ENCODE measurements at regions not wholly inside any gene's neighbourhood (a gene's known extent, or its start where the extent isn't known, plus 50 kb on each side); places are given as distances from the start of the nearest gene placed in this dataset.

GRCh38 chr2:238963161-238963970 is 115.5 kb downstream of the TWIST2 start:
- peak; percentile 69 for DNase-seq (ENCODE audit: low spot score)

- no peak for DNase-seq (ENCODE audit: low spot score)
Measured at GRCh38 chr2:238963971-238964328, 116.1 kb downstream of the TWIST2 start.

GRCh38 chr2:238964544-238965067 is 116.7 kb downstream of the TWIST2 start:
- DNase-seq (ENCODE audit: low spot score) = no peak

GRCh38 chr2:238965371-238966071 is 117.6 kb downstream of the TWIST2 start:
- DNase-seq (ENCODE audit: low spot score) = no peak

DNA sequence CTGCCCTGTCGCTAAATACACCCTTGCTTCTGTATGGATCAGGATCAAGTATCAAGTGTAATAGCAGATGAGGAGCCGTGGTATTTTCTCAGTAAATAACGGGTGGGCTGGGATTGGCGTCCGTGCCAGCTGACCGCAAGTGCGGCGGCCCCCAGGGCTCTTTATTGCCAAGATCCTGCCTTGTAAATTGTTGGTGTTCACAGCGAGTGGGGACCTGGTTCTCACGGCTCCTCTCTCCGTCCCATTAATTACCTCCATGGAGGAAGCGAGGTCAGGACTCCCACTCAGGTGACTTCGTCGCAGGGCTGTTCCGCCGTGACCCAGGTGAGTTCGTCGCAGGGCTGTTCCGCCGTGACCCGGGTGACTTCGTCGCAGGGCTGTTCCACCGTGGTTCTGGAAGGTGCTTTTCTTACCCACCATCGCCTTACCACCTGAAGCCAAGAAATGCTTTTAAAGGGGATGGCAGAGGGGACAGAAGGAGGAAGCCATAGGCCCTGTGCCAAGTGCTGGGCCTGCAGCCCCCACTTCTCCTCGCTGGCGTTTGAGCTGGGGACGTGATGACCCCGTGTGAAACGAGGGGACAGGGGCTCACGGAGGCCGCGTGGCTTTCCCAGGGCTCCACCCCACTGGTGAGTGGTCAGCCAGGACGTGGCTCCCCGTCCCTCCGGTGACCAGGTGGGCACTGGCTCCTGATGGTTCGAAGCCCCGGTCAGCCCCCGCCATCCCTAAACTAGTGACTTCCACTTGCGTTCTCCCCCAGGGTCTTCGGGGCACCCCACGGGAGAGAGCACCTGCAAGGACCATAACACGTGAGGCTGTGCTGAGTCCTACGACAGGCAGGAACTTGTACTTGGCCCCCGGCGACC is 118.4 kb downstream of the TWIST2 start:
- DNase-seq (ENCODE audit: low spot score) = no peak

GRCh38 chr2:238967031-238967977 is 119.4 kb downstream of the TWIST2 start:
- no peak for DNase-seq (ENCODE audit: low spot score)

DNA sequence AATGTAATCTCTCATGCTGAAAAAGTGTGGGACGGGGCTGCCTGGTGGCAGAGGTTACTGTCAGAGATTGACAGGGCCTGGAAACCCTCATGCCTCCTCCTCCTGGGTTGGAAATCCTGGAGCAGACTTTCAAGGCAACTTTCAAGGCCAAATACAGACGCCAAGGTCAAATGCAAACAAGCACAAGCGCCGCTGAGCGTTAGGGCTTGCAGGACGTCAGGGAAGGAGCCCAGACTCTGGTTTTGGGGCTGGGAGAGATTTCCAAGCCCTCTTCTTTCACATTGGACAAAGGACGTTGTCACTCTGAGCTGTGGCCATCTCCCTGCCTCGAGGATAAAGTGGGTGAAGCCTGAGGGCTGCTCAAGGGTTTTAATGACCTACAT is 120.1 kb downstream of the TWIST2 start:
- no peak for DNase-seq (ENCODE audit: low spot score)

GRCh38 chr2:238968616-238969384 is 120.9 kb downstream of the TWIST2 start:
- DNase-seq (ENCODE audit: low spot score) = no peak

DNA sequence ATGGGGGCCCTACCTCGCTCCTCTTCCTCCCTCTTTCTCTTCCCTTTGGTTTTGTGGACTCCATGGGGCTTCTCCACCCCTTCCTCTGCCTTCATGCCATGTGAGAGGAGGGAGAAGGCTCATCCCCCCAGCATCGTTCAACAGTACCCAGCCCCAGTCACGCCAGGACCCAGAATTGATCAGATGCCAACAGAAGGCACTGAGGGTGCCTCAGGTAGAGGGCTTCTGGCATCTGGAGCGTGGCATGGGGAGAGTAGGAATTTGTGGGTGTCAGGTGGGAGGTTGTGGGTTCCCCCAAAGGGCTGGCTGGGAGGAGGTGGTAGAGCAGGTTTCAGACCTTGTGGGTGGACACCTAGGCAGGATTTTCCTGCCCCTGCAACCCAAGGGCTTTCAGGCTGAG is 122.0 kb downstream of the TWIST2 start:
- no peak for DNase-seq (ENCODE audit: low spot score)

- peak; percentile 57 for DNase-seq (ENCODE audit: low spot score)
Measured at GRCh38 chr2:238970553-238971081, 122.7 kb downstream of the TWIST2 start.

GRCh38 chr2:238971318-238972145 is 123.6 kb downstream of the TWIST2 start:
- DNase-seq (ENCODE audit: low spot score) = no peak

DNA sequence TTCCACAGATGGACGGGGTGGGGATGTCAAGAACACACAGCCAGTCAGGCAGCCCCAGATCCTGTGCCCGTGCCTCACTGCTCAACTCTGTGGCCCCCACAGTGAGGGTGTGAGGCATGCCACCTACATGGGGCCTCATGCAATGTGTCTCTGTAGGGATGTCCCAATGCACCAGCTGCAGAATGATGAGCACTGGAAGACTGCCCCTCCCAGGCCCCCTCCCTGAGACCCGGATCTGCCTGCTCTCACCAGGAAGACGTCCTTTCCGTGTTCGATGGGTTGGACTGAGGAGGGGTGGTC is 124.2 kb downstream of the TWIST2 start:
- DNase-seq (ENCODE audit: low spot score) = no peak

DNA sequence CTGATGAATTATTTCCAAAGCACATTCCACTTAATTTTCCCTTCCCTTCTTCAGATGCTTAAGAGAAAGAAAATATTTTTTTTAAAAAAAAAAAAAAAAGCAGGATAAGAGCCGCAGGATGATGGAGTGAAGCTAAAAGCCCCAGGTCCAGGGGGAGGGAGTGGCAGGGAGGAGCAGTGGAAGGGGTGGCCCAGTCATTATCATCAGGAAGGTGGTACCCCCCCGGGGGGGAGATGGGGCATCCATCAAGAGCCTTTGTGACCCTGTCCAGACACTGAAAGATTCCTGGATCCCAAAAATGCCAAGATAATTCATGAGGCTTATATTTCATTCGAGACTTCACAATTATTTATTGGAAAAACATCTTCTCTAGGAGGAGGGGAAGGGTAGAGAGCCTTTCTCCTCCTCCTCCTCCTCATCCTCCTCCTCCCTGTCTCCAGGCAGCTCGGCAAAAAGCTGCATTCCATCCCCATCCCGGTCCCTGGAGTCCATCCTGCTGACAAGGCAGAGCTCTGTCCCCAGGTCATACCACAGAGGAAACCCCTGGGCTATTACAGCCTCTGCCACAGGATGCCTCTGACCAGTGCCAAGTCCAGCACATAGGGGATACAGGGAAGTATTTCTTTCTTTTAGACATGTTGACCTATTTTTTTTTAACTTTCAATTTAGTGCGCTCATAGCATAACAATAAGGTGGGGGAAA is 125.3 kb downstream of the TWIST2 start:
- DNase-seq (ENCODE audit: low spot score) = peak; percentile 15

GRCh38 chr2:238974081-238974480 is 126.2 kb downstream of the TWIST2 start:
- DNase-seq (ENCODE audit: low spot score) = no peak

GRCh38 chr2:238974501-238975166 is 126.7 kb downstream of the TWIST2 start:
- DNase-seq (ENCODE audit: low spot score) = peak; percentile 24

GRCh38 chr2:238975408-238975807 is 127.5 kb downstream of the TWIST2 start:
- no peak for DNase-seq (ENCODE audit: low spot score)

DNA sequence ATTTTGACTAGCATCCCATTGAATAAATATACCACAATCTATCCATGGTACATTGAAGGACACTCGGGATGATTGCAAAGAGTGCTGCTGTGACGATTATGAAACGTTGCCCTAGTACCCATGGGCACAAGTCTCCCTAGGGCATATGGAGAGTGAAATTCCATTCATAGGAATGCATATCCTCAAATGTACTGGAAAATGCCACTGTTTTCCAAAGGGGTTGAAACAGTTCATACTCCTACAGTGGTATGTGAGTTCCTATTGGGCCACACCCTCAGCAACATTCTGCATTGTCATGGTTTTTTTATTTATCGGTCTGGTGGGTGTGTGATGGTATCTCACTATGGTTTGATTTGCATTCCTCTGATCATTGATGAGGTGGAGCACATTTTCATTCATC is 130.6 kb downstream of the TWIST2 start:
- no peak for DNase-seq (ENCODE audit: low spot score)

GRCh38 chr2:238979636-238980035 is 131.8 kb downstream of the TWIST2 start:
- no peak for DNase-seq (ENCODE audit: low spot score)
